ENCODE measurements at regions not wholly inside any gene's neighbourhood (a gene's known extent, or its start where the extent isn't known, plus 50 kb on each side); places are given as distances from the start of the nearest gene placed in this dataset.

- TF ChIP-seq CTCF (IDR thresholded peaks at IDR 0.05) = no peak
- no peak for TF ChIP-seq EZH2 (IDR thresholded peaks at IDR 0.05; ENCODE audit: borderline replicate concordance, insufficient read depth, low read depth, low read length, poor library complexity, severe bottlenecking)
Observed at GRCh38 chr2:153299809-153300208, 178.8 kb downstream of the RPRM start.
